H1 (cell line): ENCODE measurements at regions not wholly inside any gene's neighbourhood (a gene's known extent, or its start where the extent isn't known, plus 50 kb on each side); places are given as distances from the start of the nearest gene placed in this dataset.

Experiments
- CBX8 ChIP-seq: fragments of 300-800, 300-1000 bp; sonication (generic); IDR thresholded peaks from 2 replicates; pipeline ENCODE4 v1.7.1; 2016; ENCODE audit warnings: low read depth, low read length, borderline replicate concordance
- KDM5A ChIP-seq: fragments of 200-600 bp; IDR thresholded peaks from 2 replicates; pipeline ENCODE4 v1.7.1; 2012; ENCODE audit warnings: mild to moderate bottlenecking, low read length, inconsistent platforms, mixed read lengths
- MAFK ChIP-seq: IDR thresholded peaks from 2 replicates; pipeline ENCODE4 v1.6.1; 2012; ENCODE audit warnings: low read depth, mild to moderate bottlenecking, improper control_type of control experiment, low read length
- POLR2AphosphoS5 ChIP-seq: IDR thresholded peaks from 2 replicates; pipeline ENCODE4 v1.6.1; 2011; ENCODE audit warnings: low read depth, low read length
- RAD21 ChIP-seq, 2 experiments: IDR thresholded peaks in 1 of 2; conservative IDR thresholded peaks in 1 of 2; 2 replicates each; pipeline ENCODE4 v1.6.1; 2011; ENCODE audit warnings: low read depth in 2 of 2, low read length in 2 of 2, improper control_type of control experiment in 1 of 2, inconsistent platforms in 1 of 2, mild to moderate bottlenecking in 1 of 2, moderate library complexity in 1 of 2
- RFX5 ChIP-seq: IDR thresholded peaks from 2 replicates; pipeline ENCODE4 v1.6.1; 2011; ENCODE audit warnings: low read depth, low read length, improper control_type of control experiment, borderline replicate concordance
- SIRT6 ChIP-seq: IDR thresholded peaks from one replicate; pipeline ENCODE4 v1.7.1; 2012; ENCODE audit warnings: low read length, inconsistent platforms
- TAF1 ChIP-seq: IDR thresholded peaks from 2 replicates; pipeline ENCODE4 v1.6.1; 2011; ENCODE audit warnings: mild to moderate bottlenecking, low read depth, low read length

- TF ChIP-seq RAD21 (IDR thresholded peaks at IDR 0.05 in 1 of 2, conservative IDR thresholded peaks at IDR 0.05 in 1 of 2; ENCODE audit: low read depth in 2 of 2, low read length in 2 of 2) (no peak), POLR2AphosphoS5 (no peak), TAF1 (no peak), SIRT6 (no peak), CBX8 (no peak), MAFK (no peak), KDM5A (no peak), RFX5 (no peak)
Observed at GRCh38 chr6:111926731-111927302, 53.6 kb upstream of the FYN start (continued).
